Ovary (tissue), 7 donors: ENCODE measurements at regions not wholly inside any gene's neighbourhood (a gene's known extent, or its start where the extent isn't known, plus 50 kb on each side); places are given as distances from the start of the nearest gene placed in this dataset.

ENCODE experiments used
- DNase-seq, 5 donors: peaks; one replicate each; pipeline ENCODE4 v3.0.0-alpha.2; 2019 to 2020
- H3K27ac ChIP-seq, 2 donors: fragments of 200-600 bp; one replicate each; pipeline versions ENCODE4 v1.5.1 to v1.8.0; 2019 to 2022
- H3K27me3 ChIP-seq: fragments of 200-600 bp; one replicate; pipeline ENCODE4 v1.8.0; 2022
- H3K36me3 ChIP-seq: fragments of 200-600 bp; sonication (generic); one replicate; pipeline ENCODE4 v1.5.1; 2019
- H3K4me1 ChIP-seq: one replicate; pipeline ENCODE4 v1.8.1; 2013; ENCODE audit warnings: mild to moderate bottlenecking, moderate library complexity; ENCODE audit not compliant: insufficient read depth
- H3K4me3 ChIP-seq: fragments of 200-600 bp; sonication (generic); one replicate; pipeline ENCODE4 v1.5.1; 2017
- H3K9me3 ChIP-seq, 2 donors: fragments of 200-600 bp in 1 of 2; sonication (generic) in 1 of 2; one replicate each; pipeline versions ENCODE4 v1.5.1 to v1.8.1; 2013 to 2019; ENCODE audit warnings: mild to moderate bottlenecking in 1 of 2, moderate library complexity in 1 of 2
- EP300 ChIP-seq: sonication (generic); formaldehyde crosslinking; IDR thresholded peaks from one replicate; pipeline ENCODE4 v1.6.1; 2017; ENCODE audit warnings: antibody characterized with exemption
- POLR2A ChIP-seq: fragments of 450-650 bp; IDR thresholded peaks from one replicate; pipeline ENCODE4 v1.6.1; 2017; ENCODE audit warnings: antibody characterized with exemption, mild to moderate bottlenecking, moderate library complexity
- WGBS, 3 donors: extraction: QIAGEN DNeasy Blood & Tissue Kit in 1 of 3; methylation state at CpG; one replicate each; pipeline versions ENCODE4 v1.1.5 to v1.1.7; 2013 to 2017; 5-methylcytosine and 5-hydroxymethylcytosine counted together
- intact Hi-C, 4 donors: fragments of 100-400 bp; cut with DNase I; formaldehyde crosslinking; loops; one replicate each; pipeline versions ENCODE4 v1.11.0 to v1.15.1; 2022 to 2023
- TF ChIP-seq, protein P1 (sequence below), 3 donors: fragments of 450-650 bp in 2 of 3; fragments of 200-600 bp in 1 of 3; IDR thresholded peaks; one replicate each; pipeline versions ENCODE4 v1.5.1 to v1.8.0; 2016 to 2022; ENCODE audit warnings: antibody characterized with exemption in 3 of 3, mild to moderate bottlenecking in 1 of 3
- donor health status: DM: no; HTN: no; CAD: no; lungs with moderate emphysema.
- donor health status: DM: no; HTN: no; CAD: no.
- donor health status: Bipolar disorder and iron deficiency.
- donor health status: DM: no; HTN: no; CAD: no.
- donor health status: DM: yes; HTN: yes; CAD: no.

DNA sequence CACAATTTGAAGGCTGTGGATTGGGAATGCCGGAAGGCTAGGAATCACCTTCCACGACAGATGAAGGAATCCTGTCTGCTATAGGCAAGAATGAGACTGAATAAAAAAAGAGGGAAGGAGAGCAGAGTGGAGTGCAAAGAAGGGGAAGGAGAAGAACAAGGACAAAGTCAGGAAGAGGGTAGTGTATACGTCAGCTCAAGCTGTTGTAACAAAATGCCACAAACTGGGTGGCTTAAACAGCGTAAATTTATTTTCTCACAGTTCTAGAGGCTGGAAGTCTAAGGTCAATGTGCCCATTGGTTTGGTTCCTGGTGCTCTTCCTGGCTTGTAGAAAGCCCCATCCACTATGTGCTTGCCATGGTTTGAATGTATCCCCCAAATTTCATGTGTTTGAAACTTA, 104.5 kb downstream of the TTLL2 start:
- Histone ChIP-seq H3K9me3 (no peaks in the 10 kb centered on the region), H3K27me3 (no peaks in the 10 kb centered on the region), H3K36me3 (no peaks in the 10 kb centered on the region), H3K4me1 (no peaks in the 10 kb centered on the region), H3K4me3 (no peak overlapping the region), H3K27ac (no peak overlapping the region)
- intact Hi-C loops: no loop called here
- TF ChIP-seq EP300 (no peak), POLR2A (no peak)
- TF ChIP-seq, protein P1, sequence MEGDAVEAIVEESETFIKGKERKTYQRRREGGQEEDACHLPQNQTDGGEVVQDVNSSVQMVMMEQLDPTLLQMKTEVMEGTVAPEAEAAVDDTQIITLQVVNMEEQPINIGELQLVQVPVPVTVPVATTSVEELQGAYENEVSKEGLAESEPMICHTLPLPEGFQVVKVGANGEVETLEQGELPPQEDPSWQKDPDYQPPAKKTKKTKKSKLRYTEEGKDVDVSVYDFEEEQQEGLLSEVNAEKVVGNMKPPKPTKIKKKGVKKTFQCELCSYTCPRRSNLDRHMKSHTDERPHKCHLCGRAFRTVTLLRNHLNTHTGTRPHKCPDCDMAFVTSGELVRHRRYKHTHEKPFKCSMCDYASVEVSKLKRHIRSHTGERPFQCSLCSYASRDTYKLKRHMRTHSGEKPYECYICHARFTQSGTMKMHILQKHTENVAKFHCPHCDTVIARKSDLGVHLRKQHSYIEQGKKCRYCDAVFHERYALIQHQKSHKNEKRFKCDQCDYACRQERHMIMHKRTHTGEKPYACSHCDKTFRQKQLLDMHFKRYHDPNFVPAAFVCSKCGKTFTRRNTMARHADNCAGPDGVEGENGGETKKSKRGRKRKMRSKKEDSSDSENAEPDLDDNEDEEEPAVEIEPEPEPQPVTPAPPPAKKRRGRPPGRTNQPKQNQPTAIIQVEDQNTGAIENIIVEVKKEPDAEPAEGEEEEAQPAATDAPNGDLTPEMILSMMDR (IDR thresholded peaks at IDR 0.05): no peak
- WGBS, 3 donors: 82 to 94% (median 93%) methylated on average over 4 of the region's 4 CpGs
- no peak for DNase-seq

DNA sequence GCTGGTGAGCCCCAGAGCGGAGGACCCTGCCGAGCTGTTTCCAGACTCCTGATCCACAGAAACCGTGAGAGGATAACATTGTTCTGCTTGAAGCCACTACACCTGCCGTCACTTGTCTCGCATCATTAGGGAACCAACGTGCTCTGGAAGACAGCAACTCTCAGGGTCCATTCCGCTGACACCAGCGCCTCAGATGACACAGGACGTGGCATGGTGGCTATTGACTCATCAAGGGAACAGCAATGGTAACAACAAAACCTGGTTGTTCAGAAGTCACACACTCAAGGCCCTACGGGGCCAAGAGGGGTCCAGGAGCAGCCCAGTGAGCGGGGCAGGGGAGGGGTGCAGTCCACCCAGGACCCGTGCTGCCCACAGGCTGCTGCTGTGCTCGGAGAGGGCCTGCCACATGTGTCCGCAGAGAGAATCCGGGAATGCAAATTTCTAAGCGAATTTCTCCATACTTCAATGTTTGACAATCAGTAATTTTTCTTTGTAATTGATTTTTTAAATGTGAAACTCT, 110.4 kb downstream of the TTLL2 start:
- Histone ChIP-seq H3K27ac (no peak overlapping the region), H3K9me3 (no peaks in the 10 kb centered on the region), H3K4me1 (no peaks in the 10 kb centered on the region), H3K36me3 (no peaks in the 10 kb centered on the region), H3K27me3 (no peaks in the 10 kb centered on the region), H3K4me3 (no peak overlapping the region)
- intact Hi-C loops: no loop called here
- TF ChIP-seq POLR2A: no peak
- TF ChIP-seq, protein P1 (IDR thresholded peaks at IDR 0.05): no peak
- TF ChIP-seq EP300: no peak
- 83 to 96% (median 93%) methylated on average over 16 of the region's 16 CpGs for WGBS, 3 donors
- DNase-seq: no peak

DNA sequence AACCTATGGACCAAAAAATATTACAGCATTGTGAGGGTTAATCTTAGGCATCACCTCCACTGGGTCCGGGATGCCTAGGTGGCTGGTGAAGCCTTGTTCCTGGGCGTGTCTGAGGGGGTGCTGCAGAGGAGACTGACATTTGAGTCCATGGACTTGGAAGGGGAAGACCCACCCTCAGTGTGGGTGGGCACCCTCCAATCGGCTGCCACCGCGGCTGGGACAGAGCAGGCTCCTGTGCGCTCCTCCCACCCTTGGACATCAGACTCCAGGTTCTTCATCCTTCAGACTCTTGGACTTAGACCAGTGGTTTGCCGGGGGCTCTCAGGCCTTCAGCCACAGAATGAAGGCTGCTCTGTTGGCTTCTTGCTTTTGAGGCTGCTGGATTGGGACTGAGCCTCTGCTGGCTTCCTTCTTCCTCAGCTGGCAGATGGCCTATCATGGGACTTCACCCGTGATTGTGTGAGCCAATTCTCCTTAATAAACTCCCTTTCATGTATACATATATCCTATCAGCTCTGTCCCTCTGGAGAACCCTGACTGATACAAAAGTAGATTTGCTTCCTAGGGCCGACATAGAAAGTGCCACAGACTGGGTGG, 113.1 kb downstream of the TTLL2 start:
- Histone ChIP-seq H3K36me3 (no peaks in the 10 kb centered on the region), H3K27ac (no peak overlapping the region), H3K4me1 (no peaks in the 10 kb centered on the region), H3K27me3 (no peaks in the 10 kb centered on the region), H3K4me3 (no peak overlapping the region), H3K9me3 (no peaks in the 10 kb centered on the region)
- no peak for DNase-seq
- intact Hi-C loops: no loop called here
- no peak for TF ChIP-seq EP300
- TF ChIP-seq, protein P1 (IDR thresholded peaks at IDR 0.05): no peak
- no peak for TF ChIP-seq POLR2A
- 84 to 89% (median 85%) methylated on average over 9 of the region's 9 CpGs for WGBS, 3 donors

DNA sequence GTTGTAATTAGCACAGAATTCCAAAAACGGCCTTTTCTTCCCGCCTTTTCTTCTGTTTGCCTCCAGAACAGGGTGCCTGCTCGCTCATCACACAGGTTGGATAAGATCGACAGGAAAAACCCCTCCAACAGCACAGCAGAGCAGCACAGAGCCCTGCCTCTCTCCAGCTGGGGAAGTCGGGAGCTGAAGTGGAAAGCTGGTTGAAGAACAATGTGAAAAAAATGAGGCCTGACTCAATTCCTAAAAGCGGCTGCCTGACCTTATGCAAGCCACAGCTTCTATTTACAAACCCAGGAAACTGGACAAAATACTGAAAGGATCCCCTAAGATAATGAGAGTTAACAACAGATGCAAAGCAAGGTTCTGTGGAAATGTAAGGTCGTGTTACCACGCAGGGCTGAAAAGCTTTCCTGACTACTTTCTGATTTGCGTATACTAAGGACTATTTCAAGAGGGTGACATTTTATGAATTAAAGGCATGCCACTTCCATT, 116.9 kb downstream of the TTLL2 start:
- TF ChIP-seq EP300 (no peak), POLR2A (no peak)
- TF ChIP-seq, protein P1 (IDR thresholded peaks at IDR 0.05): no peak
- no peak for DNase-seq
- intact Hi-C loops: no loop called here
- no peaks in the 10 kb centered on the region for H3K27me3 ChIP-seq
- no peak overlapping the region for H3K4me3 ChIP-seq
- 17 to 30% (median 23%) methylated on average over 9 of the region's 9 CpGs for WGBS, 3 donors
- no peaks in the 10 kb centered on the region for H3K9me3 ChIP-seq
- no peaks in the 10 kb centered on the region for H3K4me1 ChIP-seq
- no peak overlapping the region for H3K27ac ChIP-seq
- no peaks in the 10 kb centered on the region for H3K36me3 ChIP-seq
